ENCODE measurements at regions not wholly inside any gene's neighbourhood (a gene's known extent, or its start where the extent isn't known, plus 50 kb on each side); places are given as distances from the start of the nearest gene placed in this dataset.
"Not testable (repeated sequence)": the region's sequence is repeated elsewhere in the genome, so short reads cannot be mapped to it uniquely, and the experiment has no call there.

DNA sequence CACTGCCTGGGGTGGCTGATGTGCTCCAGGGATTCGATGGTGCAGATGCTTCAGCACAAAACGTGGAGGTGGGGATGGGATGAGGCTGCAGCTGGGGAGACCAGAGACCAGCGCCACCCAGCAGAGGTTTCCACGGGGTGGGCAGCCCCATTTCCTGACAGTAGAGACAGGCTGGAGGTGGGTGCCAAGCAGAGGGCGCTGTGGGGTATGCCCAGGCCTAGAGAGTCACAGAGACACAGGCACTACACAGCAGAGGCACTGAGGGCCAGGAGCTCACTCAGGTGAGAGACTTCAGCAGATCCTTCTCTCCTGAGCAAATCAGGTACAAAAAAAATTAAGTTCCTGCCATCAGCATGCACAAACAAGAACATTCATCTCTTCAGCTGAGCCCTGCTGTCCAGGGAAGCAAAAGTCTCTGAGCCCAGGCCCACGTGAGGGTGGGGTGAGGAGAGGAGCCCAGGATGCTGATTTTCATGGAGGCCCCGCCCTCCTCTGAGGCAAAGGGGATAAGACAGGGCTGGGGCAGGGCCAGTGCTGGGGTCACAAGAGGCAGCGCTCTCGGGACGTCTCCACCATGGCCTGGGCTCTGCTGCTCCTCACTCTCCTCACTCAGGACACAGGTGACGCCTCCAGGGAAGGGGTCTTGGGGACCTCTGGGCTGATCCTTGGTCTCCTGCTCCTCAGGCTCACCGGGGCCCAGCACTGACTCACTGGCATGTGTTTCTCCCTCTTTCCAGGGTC lies 53.1 kb downstream of the GGTLC2 start:
- no peak for DNase-seq

GRCh38 chr22:22698263-22698750 lies 53.9 kb downstream of the GGTLC2 start:
- DNase-seq = no peak

DNA sequence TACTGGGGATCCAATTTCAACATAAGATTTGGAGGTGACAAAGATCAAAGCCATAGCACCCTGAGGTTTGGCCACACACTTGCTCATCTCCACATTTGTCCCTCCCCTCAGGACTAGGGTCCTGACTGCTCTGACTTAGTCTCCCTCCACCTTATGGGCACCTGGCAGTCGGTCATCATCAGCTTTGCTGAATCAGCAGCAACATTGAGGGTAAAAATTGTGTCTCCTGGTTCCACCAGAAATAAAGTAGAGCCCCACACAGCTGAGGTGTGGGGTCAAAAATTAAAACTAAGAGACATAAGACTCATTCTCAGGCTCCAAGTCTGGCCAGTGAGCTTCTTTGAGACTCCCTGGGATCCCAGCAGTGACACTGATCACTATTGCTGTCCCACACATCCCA lies 56.2 kb downstream of the GGTLC2 start:
- no peak for DNase-seq

GRCh38 chr22:22701557-22701956 lies 57.1 kb downstream of the GGTLC2 start:
- not testable (repeated sequence) for DNase-seq

DNA sequence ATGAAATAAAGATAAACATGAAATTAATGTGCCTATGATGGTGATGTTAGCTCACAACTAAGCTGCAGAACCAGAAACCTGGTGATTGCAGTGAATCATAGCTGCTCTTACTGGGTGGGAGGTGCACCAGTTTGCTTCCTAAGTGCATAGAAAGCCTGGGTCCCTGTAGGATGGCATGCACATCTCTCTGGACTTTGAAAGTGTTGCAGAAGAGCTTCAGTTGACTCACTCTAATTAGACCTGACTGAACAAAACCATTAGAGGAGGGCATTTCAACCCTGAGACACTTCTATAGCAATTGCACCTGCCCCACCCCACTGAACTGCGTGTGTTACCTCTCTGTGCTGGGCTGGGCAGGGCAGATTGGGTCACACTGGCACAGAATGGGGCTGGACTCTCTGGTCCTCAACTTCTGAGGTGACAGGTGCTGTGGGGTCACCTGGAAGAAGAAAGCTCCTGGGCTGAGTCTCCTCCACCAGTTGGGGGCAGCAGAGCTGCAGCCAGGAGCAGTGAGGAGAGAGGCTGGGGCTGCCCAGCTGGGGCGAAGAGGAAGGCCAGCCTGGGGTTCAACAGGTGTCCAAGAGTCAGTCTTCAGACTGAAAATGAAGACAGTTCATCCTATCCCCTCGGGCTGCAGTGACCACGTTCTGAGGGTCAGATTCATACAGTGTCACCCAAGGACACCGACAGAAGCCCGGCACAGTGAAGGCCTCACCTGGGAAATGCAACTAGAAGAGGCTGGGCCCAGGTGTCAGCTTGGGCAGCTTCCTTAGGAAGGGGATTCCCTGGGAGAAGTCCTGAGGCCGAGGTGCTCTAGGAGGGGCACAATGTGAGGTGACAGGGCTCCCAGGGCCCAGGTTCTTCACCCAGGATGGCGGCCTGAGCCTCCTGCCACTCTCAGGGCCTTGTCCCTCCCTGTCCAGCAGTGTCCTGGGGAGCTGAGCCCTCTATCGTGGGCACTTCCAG lies 58.1 kb downstream of the GGTLC2 start:
- no peak for DNase-seq

DNA sequence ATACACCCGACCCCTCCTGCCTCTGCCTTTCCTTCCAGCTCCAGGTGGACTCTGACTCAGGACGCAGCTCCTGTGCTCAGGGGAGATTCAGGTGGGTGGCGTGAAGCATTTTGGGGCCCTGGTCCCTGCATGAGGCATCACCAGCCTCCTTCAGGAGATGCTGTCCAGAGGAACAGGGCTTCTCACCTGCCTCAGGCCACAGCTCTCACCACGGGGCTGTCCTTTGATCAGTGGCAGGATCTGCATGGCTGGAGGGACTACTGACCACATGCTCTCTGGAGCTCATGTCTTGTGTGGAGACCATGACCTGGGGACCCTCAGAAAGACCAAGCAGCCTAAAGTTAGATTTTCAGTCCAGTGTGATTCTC lies 58.8 kb downstream of the GGTLC2 start:
- no peak for DNase-seq

GRCh38 chr22:22703715-22704114 lies 59.3 kb downstream of the GGTLC2 start:
- DNase-seq = no peak

DNA sequence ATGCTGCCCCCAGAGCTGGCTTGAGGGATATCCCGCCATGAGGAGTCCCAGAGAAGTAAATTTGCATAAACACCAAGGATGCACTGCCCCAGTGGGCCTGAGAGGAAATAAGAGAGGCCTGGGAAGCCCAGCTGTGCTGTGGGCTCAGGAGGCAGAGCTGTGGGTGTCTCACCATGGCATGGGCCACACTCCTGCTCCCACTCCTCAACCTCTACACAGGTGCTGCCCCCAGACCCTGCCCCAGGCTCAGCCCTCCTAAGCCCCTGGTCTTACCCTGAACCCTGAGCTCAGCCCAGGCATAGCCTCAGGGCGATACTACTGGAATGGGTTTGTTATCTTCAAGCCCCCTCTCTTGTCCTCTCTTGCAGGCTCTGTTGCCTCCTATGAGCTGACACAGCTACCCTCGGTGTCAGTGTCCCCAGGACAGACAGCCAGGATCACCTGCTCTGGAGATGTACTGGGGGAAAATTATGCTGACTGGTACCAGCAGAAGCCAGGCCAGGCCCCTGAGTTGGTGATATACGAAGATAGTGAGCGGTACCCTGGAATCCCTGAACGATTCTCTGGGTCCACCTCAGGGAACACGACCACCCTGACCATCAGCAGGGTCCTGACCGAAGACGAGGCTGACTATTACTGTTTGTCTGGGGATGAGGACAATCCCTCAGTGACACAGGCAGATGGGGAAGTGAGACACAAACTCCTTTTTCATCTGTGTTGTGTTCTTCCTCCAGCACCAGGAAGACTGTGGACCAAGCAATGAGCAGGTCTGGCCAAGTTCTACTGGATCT lies 59.9 kb downstream of the GGTLC2 start:
- no peak for DNase-seq

- no peak for DNase-seq
These were observed 61.1 kb downstream of the GGTLC2 start for GRCh38 chr22:22705328-22706100.

DNA sequence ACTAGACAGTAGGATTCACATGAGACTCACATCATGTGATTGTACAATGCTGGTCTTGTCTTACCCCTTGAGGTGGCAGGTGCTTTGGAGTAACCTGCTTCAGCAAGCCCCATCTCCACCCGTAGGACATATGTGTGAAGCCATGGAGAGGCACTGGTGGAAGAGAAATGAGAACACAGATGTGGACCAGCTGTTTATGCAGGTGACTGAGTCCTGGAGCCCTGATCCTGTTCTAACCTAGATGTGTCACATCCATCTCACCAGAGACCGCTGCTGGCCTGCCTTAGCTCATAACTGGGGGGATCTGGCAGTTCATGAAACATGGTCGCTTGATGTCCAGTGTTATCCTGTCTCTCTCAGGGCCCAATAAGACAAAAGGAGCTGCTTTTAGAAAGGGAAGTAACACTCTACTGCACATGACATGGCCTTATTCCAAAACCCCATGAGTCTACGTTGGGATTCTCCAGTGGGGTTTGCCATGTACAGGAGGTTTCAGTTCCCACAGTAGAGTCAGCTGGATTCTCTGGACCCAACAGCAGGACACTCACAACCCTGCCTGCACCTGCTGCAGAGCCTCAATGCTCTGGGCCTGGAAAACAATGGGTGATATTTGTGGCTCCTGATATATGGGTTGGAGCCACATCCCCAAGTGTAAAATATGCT lies 62.0 kb downstream of the GGTLC2 start:
- DNase-seq = no peak

DNA sequence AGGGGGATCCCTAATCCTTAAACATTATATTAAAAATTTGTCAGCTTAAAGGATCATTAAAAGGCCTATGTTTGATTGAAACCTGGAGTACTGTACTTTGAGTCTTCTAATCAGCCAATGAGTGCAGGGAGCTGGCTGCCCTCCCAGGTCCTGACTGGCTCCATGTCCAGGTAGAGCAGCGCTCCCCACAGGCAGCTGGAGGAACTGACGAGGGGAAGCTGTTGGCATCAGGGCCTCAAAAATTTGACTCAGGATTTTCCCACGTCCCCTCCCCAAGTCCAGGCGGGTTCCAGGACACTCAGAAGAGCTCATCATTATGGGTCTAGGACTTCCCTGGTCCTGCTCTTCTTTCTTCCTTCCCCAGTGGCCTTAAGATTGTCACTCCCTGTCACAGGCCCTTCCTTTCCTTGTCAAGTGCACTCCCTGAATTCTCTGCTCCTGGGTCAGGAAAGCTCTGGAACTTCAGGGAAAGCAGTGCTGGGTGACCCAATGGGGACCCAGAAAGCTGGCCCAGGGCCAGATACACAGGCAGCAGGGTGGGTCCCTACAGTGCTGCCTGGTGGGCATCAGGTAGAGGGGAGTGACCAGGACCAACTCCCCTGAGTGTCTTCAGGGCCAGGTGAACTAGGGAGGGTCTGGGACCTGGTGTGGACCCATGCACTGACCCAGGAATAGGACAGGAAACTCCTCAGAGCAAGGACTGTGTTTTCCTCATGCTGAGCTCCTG lies 65.5 kb downstream of the GGTLC2 start:
- no peak for DNase-seq

DNA sequence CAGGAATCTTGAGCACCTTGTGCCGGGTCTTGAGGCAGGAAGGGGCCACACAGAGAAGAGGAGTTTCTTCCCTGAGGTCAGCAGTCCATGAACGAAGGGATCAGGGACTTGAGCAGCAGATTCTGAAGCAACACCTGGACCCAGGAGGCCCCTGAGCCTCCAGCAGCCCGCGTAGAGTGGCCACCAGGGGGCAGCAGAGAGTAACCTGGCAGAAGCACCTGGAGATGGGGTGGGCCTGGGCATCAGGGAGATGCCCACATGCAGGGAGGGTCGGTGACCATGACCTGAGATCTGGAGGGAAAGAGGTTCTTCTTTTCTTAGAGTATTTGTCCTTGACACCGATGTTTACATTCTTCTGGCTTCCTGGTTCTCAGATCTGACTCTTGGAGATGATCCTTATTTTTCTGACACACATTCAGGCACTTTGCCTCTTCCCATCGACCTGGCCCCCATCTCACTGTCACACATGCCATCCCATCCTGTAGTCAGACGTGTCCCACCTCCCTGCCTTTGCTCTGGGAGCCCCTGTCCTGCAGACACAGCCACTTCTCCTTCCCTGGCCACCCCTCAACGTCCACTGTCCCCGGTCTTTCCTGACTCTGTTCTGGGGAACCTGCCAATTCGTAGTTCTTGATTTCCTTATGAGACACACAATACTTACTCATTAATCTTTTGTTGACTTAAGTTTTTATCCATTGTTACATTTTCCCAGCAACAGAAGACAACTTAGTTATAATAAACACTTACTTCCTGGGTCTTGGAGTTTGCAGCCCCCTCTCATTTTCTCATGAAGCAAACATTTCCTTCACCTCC lies 66.5 kb downstream of the GGTLC2 start:
- DNase-seq = peak; percentile 82

- no peak for DNase-seq
These were observed 67.1 kb downstream of the GGTLC2 start for GRCh38 chr22:22711532-22711913.

- no peak for DNase-seq
These were observed 67.8 kb downstream of the GGTLC2 start for GRCh38 chr22:22712092-22712658.

DNA sequence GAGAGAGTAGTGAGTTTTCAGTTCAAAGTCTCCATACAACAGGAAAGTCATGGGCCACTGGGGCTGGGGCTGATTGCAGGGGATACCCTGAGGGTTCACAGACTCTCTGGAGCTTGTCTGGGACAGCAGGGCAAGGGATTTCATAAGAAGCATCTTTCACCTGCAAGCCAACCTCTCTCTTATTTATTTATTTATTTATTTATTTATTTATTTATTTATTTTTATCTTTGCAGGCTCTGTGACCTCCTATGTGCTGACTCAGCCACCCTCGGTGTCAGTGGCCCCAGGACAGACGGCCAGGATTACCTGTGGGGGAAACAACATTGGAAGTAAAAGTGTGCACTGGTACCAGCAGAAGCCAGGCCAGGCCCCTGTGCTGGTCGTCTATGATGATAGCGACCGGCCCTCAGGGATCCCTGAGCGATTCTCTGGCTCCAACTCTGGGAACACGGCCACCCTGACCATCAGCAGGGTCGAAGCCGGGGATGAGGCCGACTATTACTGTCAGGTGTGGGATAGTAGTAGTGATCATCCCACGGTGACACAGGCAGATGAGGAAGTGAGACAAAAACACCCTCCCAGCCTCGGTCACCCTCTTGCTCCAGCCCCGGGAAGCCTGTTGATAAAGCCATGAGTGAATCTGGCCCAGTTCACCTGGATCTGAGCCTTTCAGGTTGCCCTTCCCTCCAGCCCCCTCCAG lies 68.4 kb downstream of the GGTLC2 start:
- no peak for DNase-seq

DNA sequence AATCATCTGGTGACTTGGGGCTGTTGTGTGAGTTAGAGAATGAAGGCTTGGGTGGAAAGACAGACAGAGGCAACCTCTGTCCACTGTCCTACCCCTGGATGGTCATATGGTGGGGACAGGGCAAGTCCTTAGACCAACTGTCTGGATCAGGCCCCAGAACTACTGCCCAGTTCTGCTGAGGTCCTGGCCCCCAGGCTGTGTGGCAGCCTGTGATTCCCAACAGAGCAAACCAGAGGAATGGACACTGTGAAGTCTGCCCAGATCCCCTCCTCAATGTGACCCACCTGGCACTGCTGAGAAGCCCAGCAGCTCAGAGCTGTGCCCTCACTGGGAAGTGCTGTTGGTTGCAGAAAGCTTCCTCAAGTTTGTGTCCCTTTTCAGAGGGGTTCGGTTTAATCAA lies 69.0 kb downstream of the GGTLC2 start:
- DNase-seq = no peak

GRCh38 chr22:22714600-22715335 lies 70.4 kb downstream of the GGTLC2 start:
- no peak for DNase-seq

GRCh38 chr22:22716136-22716665 lies 71.8 kb downstream of the GGTLC2 start:
- DNase-seq = no peak
